HL-60 (cell line): ENCODE measurements at regions not wholly inside any gene's neighbourhood (a gene's known extent, or its start where the extent isn't known, plus 50 kb on each side); places are given as distances from the start of the nearest gene placed in this dataset.

Source experiments
- GABPA ChIP-seq: IDR thresholded peaks from 2 replicates; pipeline ENCODE4 v1.6.1; 2012; ENCODE audit warnings: low read depth
- POLR2AphosphoS5 ChIP-seq: IDR thresholded peaks from 2 replicates; pipeline ENCODE4 v1.6.1; 2012; ENCODE audit warnings: low read depth
- TF ChIP-seq, protein P1 (sequence below): IDR thresholded peaks from one replicate; pipeline ENCODE4 v1.5.1; 2011; ENCODE audit warnings: low read length, control low read depth, inconsistent platforms; ENCODE audit not compliant: insufficient read depth

DNA sequence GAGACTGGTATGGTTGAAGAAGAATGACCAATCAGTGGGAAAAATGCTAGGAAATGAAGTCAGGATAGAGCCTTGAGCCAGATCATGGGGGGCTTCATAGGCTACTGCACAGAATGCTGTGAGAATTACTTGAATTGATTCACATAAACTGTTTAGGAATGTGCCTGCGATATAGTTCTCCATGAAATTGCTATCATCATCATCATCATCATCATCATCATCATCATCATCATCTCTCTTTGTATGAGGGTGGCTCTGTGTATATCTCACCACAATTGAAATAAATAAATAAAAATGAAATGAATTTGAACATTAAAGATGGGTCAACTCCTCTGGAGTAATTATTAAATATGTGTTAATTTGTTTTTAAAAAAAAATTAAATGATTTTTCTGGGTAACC, 148.6 kb upstream of the LEF1 start:
- TF ChIP-seq POLR2AphosphoS5 (no peak), GABPA (no peak)
- TF ChIP-seq, protein P1, sequence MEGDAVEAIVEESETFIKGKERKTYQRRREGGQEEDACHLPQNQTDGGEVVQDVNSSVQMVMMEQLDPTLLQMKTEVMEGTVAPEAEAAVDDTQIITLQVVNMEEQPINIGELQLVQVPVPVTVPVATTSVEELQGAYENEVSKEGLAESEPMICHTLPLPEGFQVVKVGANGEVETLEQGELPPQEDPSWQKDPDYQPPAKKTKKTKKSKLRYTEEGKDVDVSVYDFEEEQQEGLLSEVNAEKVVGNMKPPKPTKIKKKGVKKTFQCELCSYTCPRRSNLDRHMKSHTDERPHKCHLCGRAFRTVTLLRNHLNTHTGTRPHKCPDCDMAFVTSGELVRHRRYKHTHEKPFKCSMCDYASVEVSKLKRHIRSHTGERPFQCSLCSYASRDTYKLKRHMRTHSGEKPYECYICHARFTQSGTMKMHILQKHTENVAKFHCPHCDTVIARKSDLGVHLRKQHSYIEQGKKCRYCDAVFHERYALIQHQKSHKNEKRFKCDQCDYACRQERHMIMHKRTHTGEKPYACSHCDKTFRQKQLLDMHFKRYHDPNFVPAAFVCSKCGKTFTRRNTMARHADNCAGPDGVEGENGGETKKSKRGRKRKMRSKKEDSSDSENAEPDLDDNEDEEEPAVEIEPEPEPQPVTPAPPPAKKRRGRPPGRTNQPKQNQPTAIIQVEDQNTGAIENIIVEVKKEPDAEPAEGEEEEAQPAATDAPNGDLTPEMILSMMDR, result no peak
